ENCODE measurements at regions not wholly inside any gene's neighbourhood (a gene's known extent, or its start where the extent isn't known, plus 50 kb on each side); places are given as distances from the start of the nearest gene placed in this dataset.

DNA sequence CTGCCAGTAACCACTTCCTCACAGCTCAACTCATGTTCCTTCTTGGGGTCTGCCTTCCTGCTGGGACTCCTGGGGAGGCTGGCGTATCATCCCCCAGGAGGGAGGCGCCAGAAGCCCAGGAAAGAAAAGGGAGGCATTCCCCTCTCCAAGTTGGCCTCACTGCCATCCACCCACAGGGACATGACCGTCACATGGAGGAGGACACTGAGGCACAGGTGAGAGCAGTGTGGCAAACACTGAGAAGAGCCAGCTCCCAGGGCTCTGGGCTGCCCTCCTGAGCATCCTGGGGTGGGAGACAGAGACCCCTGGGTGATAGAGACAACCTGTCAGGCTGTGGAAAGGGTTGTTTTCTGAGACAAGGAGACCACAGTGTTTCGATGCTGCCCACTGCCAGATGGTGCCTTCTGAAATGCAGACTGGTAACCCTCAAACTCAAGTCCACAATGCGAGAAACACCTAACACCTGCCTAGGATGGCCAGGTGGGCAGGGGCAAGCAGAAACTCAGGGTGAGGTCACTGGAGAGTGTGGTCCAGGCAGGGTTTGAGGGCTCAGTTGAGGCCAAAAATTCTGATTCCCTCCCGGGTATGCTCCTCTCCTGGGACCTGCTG, 1722.1 kb downstream of the TP53TG3F start:
- Histone ChIP-seq H3K36me3 (ENCODE audit: control insufficient read depth, insufficient read depth, low read length) (no peaks in the 10 kb centered on the region), H3K9me3 (ENCODE audit: control insufficient read depth, insufficient read depth, low read depth, low read length) (no peaks in the 10 kb centered on the region), H3K27ac (ENCODE audit: low read length) (no peak overlapping the region), H3K27me3 (ENCODE audit: control insufficient read depth, insufficient read depth, low read length) (no peaks in the 10 kb centered on the region), H3K4me3 (ENCODE audit: low read depth in 2 of 2, low read length in 2 of 2) (no peak overlapping the region), H3K4me1 (ENCODE audit: control insufficient read depth, insufficient read depth, low read length) (no peaks in the 10 kb centered on the region)
- no peak for DNase-seq (ENCODE audit: low read depth, low spot score)
- POLR2A ChIA-PET: no interaction called here
- TF ChIP-seq TCF7L2 (IDR thresholded peaks at IDR 0.05; ENCODE audit: low read depth, low read length) (no peak), SIN3A (IDR thresholded peaks at IDR 0.05; ENCODE audit: borderline replicate concordance, insufficient read depth, low read depth, low read length) (no peak), CTCF (IDR thresholded peaks at IDR 0.05) (no peak), POLR2AphosphoS5 (IDR thresholded peaks at IDR 0.05; ENCODE audit: low read depth, low read length) (no peak)
- TF ChIP-seq, protein P1, sequence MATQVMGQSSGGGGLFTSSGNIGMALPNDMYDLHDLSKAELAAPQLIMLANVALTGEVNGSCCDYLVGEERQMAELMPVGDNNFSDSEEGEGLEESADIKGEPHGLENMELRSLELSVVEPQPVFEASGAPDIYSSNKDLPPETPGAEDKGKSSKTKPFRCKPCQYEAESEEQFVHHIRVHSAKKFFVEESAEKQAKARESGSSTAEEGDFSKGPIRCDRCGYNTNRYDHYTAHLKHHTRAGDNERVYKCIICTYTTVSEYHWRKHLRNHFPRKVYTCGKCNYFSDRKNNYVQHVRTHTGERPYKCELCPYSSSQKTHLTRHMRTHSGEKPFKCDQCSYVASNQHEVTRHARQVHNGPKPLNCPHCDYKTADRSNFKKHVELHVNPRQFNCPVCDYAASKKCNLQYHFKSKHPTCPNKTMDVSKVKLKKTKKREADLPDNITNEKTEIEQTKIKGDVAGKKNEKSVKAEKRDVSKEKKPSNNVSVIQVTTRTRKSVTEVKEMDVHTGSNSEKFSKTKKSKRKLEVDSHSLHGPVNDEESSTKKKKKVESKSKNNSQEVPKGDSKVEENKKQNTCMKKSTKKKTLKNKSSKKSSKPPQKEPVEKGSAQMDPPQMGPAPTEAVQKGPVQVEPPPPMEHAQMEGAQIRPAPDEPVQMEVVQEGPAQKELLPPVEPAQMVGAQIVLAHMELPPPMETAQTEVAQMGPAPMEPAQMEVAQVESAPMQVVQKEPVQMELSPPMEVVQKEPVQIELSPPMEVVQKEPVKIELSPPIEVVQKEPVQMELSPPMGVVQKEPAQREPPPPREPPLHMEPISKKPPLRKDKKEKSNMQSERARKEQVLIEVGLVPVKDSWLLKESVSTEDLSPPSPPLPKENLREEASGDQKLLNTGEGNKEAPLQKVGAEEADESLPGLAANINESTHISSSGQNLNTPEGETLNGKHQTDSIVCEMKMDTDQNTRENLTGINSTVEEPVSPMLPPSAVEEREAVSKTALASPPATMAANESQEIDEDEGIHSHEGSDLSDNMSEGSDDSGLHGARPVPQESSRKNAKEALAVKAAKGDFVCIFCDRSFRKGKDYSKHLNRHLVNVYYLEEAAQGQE (IDR thresholded peaks at IDR 0.05; ENCODE audit: insufficient read depth in 1 of 2, low read depth in 2 of 2, low read length in 1 of 2): no peak
- no TSS peak for BruUV-seq (replicated peaks)
- ATAC-seq: no peak
- in situ Hi-C loops (cut with HindIII; ENCODE audit: low pct_unique_long_range_greater_than_20kb, low sequenced_read_pairs) (no loop called here), intact Hi-C loops (cut with micrococcal nuclease; ENCODE audit: unreplicated experiment) (no loop called here)
- CTCF ChIA-PET: no interaction called here

- BruUV-seq (replicated peaks): no TSS peak
- TF ChIP-seq POLR2AphosphoS5 (IDR thresholded peaks at IDR 0.05; ENCODE audit: low read depth, low read length): no peak
- ATAC-seq: no peak
- H3K9me3 ChIP-seq (ENCODE audit: control insufficient read depth, insufficient read depth, low read depth, low read length): no peaks in the 10 kb centered on the region
- CTCF ChIA-PET: no interaction called here
- intact Hi-C loops (cut with micrococcal nuclease; ENCODE audit: unreplicated experiment): no loop called here
- no peak for DNase-seq (ENCODE audit: low read depth, low spot score)
- POLR2A ChIA-PET: no interaction called here
- no peaks in the 10 kb centered on the region for H3K4me1 ChIP-seq (ENCODE audit: control insufficient read depth, insufficient read depth, low read length)
- H3K27me3 ChIP-seq (ENCODE audit: control insufficient read depth, insufficient read depth, low read length): no peaks in the 10 kb centered on the region
- H3K4me3 ChIP-seq (ENCODE audit: low read depth in 2 of 2, low read length in 2 of 2): no peak overlapping the region
- no peak overlapping the region for H3K27ac ChIP-seq (ENCODE audit: low read length)
- no peaks in the 10 kb centered on the region for H3K36me3 ChIP-seq (ENCODE audit: control insufficient read depth, insufficient read depth, low read length)
- in situ Hi-C loops (cut with HindIII; ENCODE audit: low pct_unique_long_range_greater_than_20kb, low sequenced_read_pairs): no loop called here
These were observed 1722.7 kb downstream of the TP53TG3F start for GRCh38 chr16:35182043-35182677.

DNA sequence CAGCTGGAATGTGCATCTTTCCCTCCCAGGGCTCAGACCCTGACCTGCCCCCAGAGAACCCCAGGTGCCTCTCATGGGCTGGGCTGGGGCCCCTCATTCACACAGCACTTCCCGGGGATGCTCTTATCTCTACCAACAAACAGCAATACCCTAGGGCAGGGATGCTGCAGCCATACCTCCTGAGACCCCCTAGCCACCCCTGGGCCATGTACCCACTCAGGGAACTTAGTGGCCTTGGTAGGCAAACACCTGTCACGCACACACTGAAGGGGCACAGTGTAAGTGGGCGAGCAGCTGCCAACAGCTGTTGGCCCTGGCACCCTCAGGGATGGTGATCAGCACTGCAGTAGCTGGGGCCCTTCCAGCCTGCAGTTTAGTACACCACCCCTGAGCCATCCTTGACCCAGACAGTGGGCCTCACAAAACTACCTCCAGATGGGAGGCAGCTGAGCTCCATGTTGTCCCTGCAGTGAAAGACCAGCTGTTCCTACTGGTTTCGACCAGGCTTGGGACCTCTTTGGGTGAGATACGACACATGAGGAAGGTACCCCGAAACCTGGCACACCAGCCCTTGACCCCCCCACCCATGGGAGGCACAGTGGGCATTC, 1723.6 kb downstream of the TP53TG3F start:
- in situ Hi-C loops (cut with HindIII; ENCODE audit: low pct_unique_long_range_greater_than_20kb, low sequenced_read_pairs): no loop called here
- CTCF ChIA-PET: no interaction called here

More for the DNA sequence above, 1723.6 kb downstream of the TP53TG3F start:
- H3K4me3 ChIP-seq (ENCODE audit: low read depth in 2 of 2, low read length in 2 of 2): no peak overlapping the region
- no peak for TF ChIP-seq POLR2AphosphoS5 (IDR thresholded peaks at IDR 0.05; ENCODE audit: low read depth, low read length)
- TF ChIP-seq CTCF (IDR thresholded peaks at IDR 0.05): no peak
- TF ChIP-seq, protein P1 (IDR thresholded peaks at IDR 0.05; ENCODE audit: insufficient read depth in 1 of 2, low read depth in 2 of 2, low read length in 1 of 2): no peak
- TF ChIP-seq TCF7L2 (IDR thresholded peaks at IDR 0.05; ENCODE audit: low read depth, low read length): no peak
- no peak for TF ChIP-seq SIN3A (IDR thresholded peaks at IDR 0.05; ENCODE audit: borderline replicate concordance, insufficient read depth, low read depth, low read length)
- BruUV-seq (replicated peaks): no TSS peak
- intact Hi-C loops (cut with micrococcal nuclease; ENCODE audit: unreplicated experiment): no loop called here
- ATAC-seq: no peak
- no peaks in the 10 kb centered on the region for H3K4me1 ChIP-seq (ENCODE audit: control insufficient read depth, insufficient read depth, low read length)
- POLR2A ChIA-PET: no interaction called here
- no peaks in the 10 kb centered on the region for H3K36me3 ChIP-seq (ENCODE audit: control insufficient read depth, insufficient read depth, low read length)
- H3K9me3 ChIP-seq (ENCODE audit: control insufficient read depth, insufficient read depth, low read depth, low read length): no peaks in the 10 kb centered on the region
- no peak for DNase-seq (ENCODE audit: low read depth, low spot score)
- H3K27ac ChIP-seq (ENCODE audit: low read length): no peak overlapping the region
- no peaks in the 10 kb centered on the region for H3K27me3 ChIP-seq (ENCODE audit: control insufficient read depth, insufficient read depth, low read length)

All from Panc1 (cell line).